HG02938 (cell line): ENCODE measurements at regions not wholly inside any gene's neighbourhood (a gene's known extent, or its start where the extent isn't known, plus 50 kb on each side); places are given as distances from the start of the nearest gene placed in this dataset.

Experiments
- ATAC-seq: cut with Tn5 transposase; IDR thresholded peaks from one replicate; pipeline ENCODE4 v1.9.1; 2021; ENCODE audit warnings: mild to moderate bottlenecking, moderate library complexity; ENCODE audit not compliant: unreplicated experiment

- no peak for ATAC-seq
These were observed 64.3 kb upstream of the CCDC160 start for GRCh38 chrX:134172588-134173259.

GRCh38 chrX:134173541-134174272 lies 63.3 kb upstream of the CCDC160 start:
- no peak for ATAC-seq

GRCh38 chrX:134174273-134174660 lies 62.7 kb upstream of the CCDC160 start:
- no peak for ATAC-seq

- ATAC-seq: no peak
These were observed 62.1 kb upstream of the CCDC160 start for GRCh38 chrX:134174859-134175258.

GRCh38 chrX:134177527-134177926 lies 59.5 kb upstream of the CCDC160 start:
- no peak for ATAC-seq

GRCh38 chrX:134180601-134181274 lies 56.2 kb upstream of the CCDC160 start:
- ATAC-seq: no peak

GRCh38 chrX:134181275-134181660 lies 55.7 kb upstream of the CCDC160 start:
- no peak for ATAC-seq

- no peak for ATAC-seq
These were observed 53.3 kb upstream of the CCDC160 start for GRCh38 chrX:134183665-134184064.

- no peak for ATAC-seq
These were observed 52.0 kb upstream of the CCDC160 start for GRCh38 chrX:134184936-134185335.

GRCh38 chrX:134186362-134187121 lies 50.4 kb upstream of the CCDC160 start:
- ATAC-seq: peak; percentile 84
